Activated CD4-positive, alpha-beta memory T cell treated with anti-CD3 and anti-CD28 coated beads for 36 hours (primary cell): ENCODE measurements at regions not wholly inside any gene's neighbourhood (a gene's known extent, or its start where the extent isn't known, plus 50 kb on each side); places are given as distances from the start of the nearest gene placed in this dataset.

Experiments used
- CTCF ChIA-PET: fragments of 350-600 bp; sonication (Branson Sonifier 250); formaldehyde crosslinking; loops from one replicate; lab custom pipeline; 2021; ENCODE audit warnings: antibody characterized with exemption, inconsistent platforms; lab: Charles Lee
- POLR2A ChIA-PET: fragments of 350-600 bp; sonication (Branson Sonifier 250); formaldehyde crosslinking; loops from one replicate; lab custom pipeline; 2021; ENCODE audit warnings: antibody characterized with exemption; lab: Charles Lee
- DNase-seq: peaks from one replicate; pipeline ENCODE4 v3.0.0-alpha.2; 2020
- H3K27ac Mint-ChIP-seq: one replicate; pipeline ENCODE4 v1.8.0; 2021; ENCODE audit warnings: mixed read lengths
- H3K27me3 Mint-ChIP-seq: one replicate; pipeline ENCODE4 v1.8.0; 2021; ENCODE audit warnings: mixed read lengths
- H3K36me3 Mint-ChIP-seq: one replicate; pipeline ENCODE4 v1.8.0; 2021; ENCODE audit warnings: mixed read lengths
- H3K4me1 Mint-ChIP-seq: one replicate; pipeline ENCODE4 v1.8.0; 2021; ENCODE audit warnings: low read depth, mixed read lengths
- H3K4me3 Mint-ChIP-seq: one replicate; pipeline ENCODE4 v1.8.0; 2021; ENCODE audit warnings: mild to moderate bottlenecking, mixed read lengths
- H3K9me3 Mint-ChIP-seq: one replicate; pipeline ENCODE4 v1.8.0; 2021; ENCODE audit warnings: mixed read lengths
- intact Hi-C: fragments of 100-400 bp; cut with micrococcal nuclease; formaldehyde crosslinking; loops from one replicate; pipeline ENCODE4 v1.15.1; 2023

- CTCF ChIA-PET: interaction anchor here (1.0 kb wide), 1 partner anchor 14 kb away, joined by 3 read pairs; no protein-coding TSS in a partner anchor
- H3K4me3 Mint-ChIP-seq: no peak overlapping the region
These were observed 482.0 kb downstream of the SETD4 start for GRCh38 chr21:35578347-35578782.

GRCh38 chr21:35575280-35575915, 484.9 kb downstream of the SETD4 start:
- intact Hi-C loops: no loop called here
- H3K27ac Mint-ChIP-seq: no peak overlapping the region
- H3K4me1 Mint-ChIP-seq: peaks cover 20% of the 10 kb centered on the region
- H3K36me3 Mint-ChIP-seq: no peaks in the 10 kb centered on the region
- DNase-seq: no peak
- peaks cover 12% of the 10 kb centered on the region for H3K27me3 Mint-ChIP-seq
- no peaks in the 10 kb centered on the region for H3K9me3 Mint-ChIP-seq
- CTCF ChIA-PET: no interaction called here
- POLR2A ChIA-PET: no interaction called here
- no peak overlapping the region for H3K4me3 Mint-ChIP-seq

More at GRCh38 chr21:35578347-35578782, 482.0 kb downstream of the SETD4 start:
- POLR2A ChIA-PET: no interaction called here
- intact Hi-C loops: loop anchor here (2.0 kb wide), 1 partner anchor 236 kb away; no protein-coding TSS in a partner anchor
- Mint-ChIP-seq H3K9me3 (no peaks in the 10 kb centered on the region), H3K27me3 (peaks cover 17% of the 10 kb centered on the region), H3K27ac (peak overlapping the region; percentile 72), H3K36me3 (no peaks in the 10 kb centered on the region), H3K4me1 (peaks cover 30% of the 10 kb centered on the region)
- DNase-seq: no peak

GRCh38 chr21:35573472-35574374, 486.6 kb downstream of the SETD4 start:
- ChIA-PET CTCF (no interaction called here), POLR2A (no interaction called here)
- no peaks in the 10 kb centered on the region for H3K36me3 Mint-ChIP-seq
- no peak for DNase-seq
- H3K4me1 Mint-ChIP-seq: peaks cover 3% of the 10 kb centered on the region
- peaks cover 12% of the 10 kb centered on the region for H3K27me3 Mint-ChIP-seq
- intact Hi-C loops: no loop called here
- H3K9me3 Mint-ChIP-seq: no peaks in the 10 kb centered on the region
- H3K27ac Mint-ChIP-seq: no peak overlapping the region
- H3K4me3 Mint-ChIP-seq: no peak overlapping the region

- Mint-ChIP-seq H3K36me3 (no peaks in the 10 kb centered on the region), H3K4me3 (no peak overlapping the region), H3K27ac (no peak overlapping the region), H3K27me3 (peaks cover 11% of the 10 kb centered on the region), H3K9me3 (no peaks in the 10 kb centered on the region), H3K4me1 (no peaks in the 10 kb centered on the region)
- CTCF ChIA-PET: no interaction called here
- POLR2A ChIA-PET: interaction anchor here (0.9 kb wide), 1 partner anchor 237 kb away, joined by 3 read pairs; no protein-coding TSS in a partner anchor
- DNase-seq: no peak
- intact Hi-C loops: no loop called here
These were observed 488.4 kb downstream of the SETD4 start for GRCh38 chr21:35571910-35572309.

- Mint-ChIP-seq H3K4me1 (no peaks in the 10 kb centered on the region), H3K4me3 (no peak overlapping the region), H3K27me3 (peaks cover 9% of the 10 kb centered on the region), H3K36me3 (no peaks in the 10 kb centered on the region), H3K9me3 (no peaks in the 10 kb centered on the region), H3K27ac (no peak overlapping the region)
- intact Hi-C loops: no loop called here
- POLR2A ChIA-PET: no interaction called here
- CTCF ChIA-PET: no interaction called here
- DNase-seq: no peak
These were observed 491.7 kb downstream of the SETD4 start for GRCh38 chr21:35568643-35569042.

- CTCF ChIA-PET: no interaction called here
- Mint-ChIP-seq H3K27me3 (peaks cover 13% of the 10 kb centered on the region), H3K9me3 (no peaks in the 10 kb centered on the region), H3K4me1 (no peaks in the 10 kb centered on the region), H3K36me3 (no peaks in the 10 kb centered on the region), H3K4me3 (no peak overlapping the region), H3K27ac (no peak overlapping the region)
- POLR2A ChIA-PET: no interaction called here
- intact Hi-C loops: no loop called here
- no peak for DNase-seq
These were observed 493.5 kb downstream of the SETD4 start for GRCh38 chr21:35566874-35567273.

GRCh38 chr21:35565204-35565611, 495.1 kb downstream of the SETD4 start:
- CTCF ChIA-PET: no interaction called here
- intact Hi-C loops: no loop called here
- no peaks in the 10 kb centered on the region for H3K36me3 Mint-ChIP-seq
- H3K27me3 Mint-ChIP-seq: peaks cover 16% of the 10 kb centered on the region
- H3K9me3 Mint-ChIP-seq: no peaks in the 10 kb centered on the region
- H3K4me1 Mint-ChIP-seq: no peaks in the 10 kb centered on the region
- no peak overlapping the region for H3K4me3 Mint-ChIP-seq
- DNase-seq: no peak
- POLR2A ChIA-PET: no interaction called here
- H3K27ac Mint-ChIP-seq: no peak overlapping the region

GRCh38 chr21:35563885-35564451, 496.4 kb downstream of the SETD4 start:
- intact Hi-C loops: no loop called here
- Mint-ChIP-seq H3K27me3 (peaks cover 17% of the 10 kb centered on the region), H3K9me3 (no peaks in the 10 kb centered on the region), H3K27ac (no peak overlapping the region), H3K4me3 (no peak overlapping the region), H3K36me3 (no peaks in the 10 kb centered on the region), H3K4me1 (no peaks in the 10 kb centered on the region)
- DNase-seq: no peak
- ChIA-PET CTCF (no interaction called here), POLR2A (no interaction called here)

GRCh38 chr21:35562876-35563275, 497.4 kb downstream of the SETD4 start:
- intact Hi-C loops: no loop called here
- no peaks in the 10 kb centered on the region for H3K4me1 Mint-ChIP-seq
- H3K27ac Mint-ChIP-seq: no peak overlapping the region
- CTCF ChIA-PET: no interaction called here
- DNase-seq: no peak
- peaks cover 17% of the 10 kb centered on the region for H3K27me3 Mint-ChIP-seq
- H3K9me3 Mint-ChIP-seq: no peaks in the 10 kb centered on the region
- no peaks in the 10 kb centered on the region for H3K36me3 Mint-ChIP-seq
- no peak overlapping the region for H3K4me3 Mint-ChIP-seq
- POLR2A ChIA-PET: no interaction called here

- H3K4me3 Mint-ChIP-seq: no peak overlapping the region
- ChIA-PET POLR2A (no interaction called here), CTCF (no interaction called here)
- H3K4me1 Mint-ChIP-seq: no peaks in the 10 kb centered on the region
- no peak for DNase-seq
- no peak overlapping the region for H3K27ac Mint-ChIP-seq
- H3K9me3 Mint-ChIP-seq: no peaks in the 10 kb centered on the region
- H3K36me3 Mint-ChIP-seq: no peaks in the 10 kb centered on the region
- H3K27me3 Mint-ChIP-seq: peaks cover 17% of the 10 kb centered on the region
- intact Hi-C loops: no loop called here
These were observed 499.2 kb downstream of the SETD4 start for GRCh38 chr21:35561116-35561515.

- intact Hi-C loops: no loop called here
- Mint-ChIP-seq H3K4me3 (no peak overlapping the region), H3K27me3 (peaks cover 15% of the 10 kb centered on the region), H3K36me3 (no peaks in the 10 kb centered on the region), H3K4me1 (no peaks in the 10 kb centered on the region), H3K27ac (no peak overlapping the region), H3K9me3 (no peaks in the 10 kb centered on the region)
- no peak for DNase-seq
- CTCF ChIA-PET: interaction anchor here (1.1 kb wide), 1 partner anchor 41 kb away, joined by 3 read pairs; no protein-coding TSS in a partner anchor
- POLR2A ChIA-PET: no interaction called here
These were observed 500.5 kb downstream of the SETD4 start for GRCh38 chr21:35559829-35560225.

- intact Hi-C loops: no loop called here
- POLR2A ChIA-PET: no interaction called here
- Mint-ChIP-seq H3K36me3 (no peaks in the 10 kb centered on the region), H3K4me1 (no peaks in the 10 kb centered on the region), H3K9me3 (no peaks in the 10 kb centered on the region), H3K4me3 (no peak overlapping the region), H3K27me3 (peaks cover 14% of the 10 kb centered on the region), H3K27ac (no peak overlapping the region)
- CTCF ChIA-PET: interaction anchor here (1.1 kb wide), 1 partner anchor 42 kb away, joined by 3 read pairs; no protein-coding TSS in a partner anchor
- DNase-seq: no peak
These were observed 501.0 kb downstream of the SETD4 start for GRCh38 chr21:35559128-35559828.
